IMR-90 (cell line): ENCODE measurements at regions not wholly inside any gene's neighbourhood (a gene's known extent, or its start where the extent isn't known, plus 50 kb on each side); places are given as distances from the start of the nearest gene placed in this dataset.
A peak's percentile ranks its signal among the peaks of the same experiment; 100 is the strongest.

Experiments used
- ATAC-seq: fragments of 200-7000 bp; cut with Tn5 transposase; 2 replicates; pipeline ENCODE4 v1.9.1; 2020; ENCODE audit warnings: low read depth, mild to moderate bottlenecking, moderate library complexity
- BruUV-seq: library from RNA; stranded (reverse); fragments of 400-500 nt; replicated peaks from 2 replicates; lab custom pipeline; 2021; lab: Mats Ljungman, UMichigan
- CTCF ChIA-PET: fragments of 300-600 bp; formaldehyde crosslinking; extraction: SDS; loops from one replicate; lab custom pipeline; 2021; ENCODE audit warnings: antibody characterized with exemption; lab: Yijun Ruan, JAX
- POLR2A ChIA-PET: fragments of 300-600 bp; sonication (Branson Sonifier 250); formaldehyde crosslinking; loops from one replicate; lab custom pipeline; 2022; ENCODE audit warnings: antibody characterized with exemption; ENCODE audit not compliant: unreplicated experiment; lab: Charles Lee
- DNase-seq: peaks from one replicate; pipeline ENCODE4 v3.0.0; 2013
- H2AFZ ChIP-seq: replicated peaks from 2 replicates; pipeline ENCODE3; 2013; ENCODE audit warnings: low read length, mild to moderate bottlenecking; ENCODE audit not compliant: poor library complexity
- H2AK5ac ChIP-seq: 2 replicates; pipeline ENCODE4 v1.6.1; 2013; ENCODE audit warnings: low read depth, low read length, inconsistent platforms
- H2AK9ac ChIP-seq: replicated peaks from 2 replicates; pipeline ENCODE3; 2013; ENCODE audit warnings: mild to moderate bottlenecking, low read depth, low read length, moderate library complexity; ENCODE audit not compliant: poor library complexity
- H2BK120ac ChIP-seq: 2 replicates; pipeline ENCODE4 v1.6.1; 2013; ENCODE audit warnings: low read depth, low read length, inconsistent platforms
- H2BK15ac ChIP-seq: 3 replicates; pipeline ENCODE4 v1.6.1; 2013; ENCODE audit warnings: low read depth, low read length, inconsistent platforms
- H2BK20ac ChIP-seq: 2 replicates; pipeline ENCODE4 v1.6.1; 2013; ENCODE audit warnings: low read depth, mild to moderate bottlenecking, inconsistent platforms, low read length, moderate library complexity
- H2BK5ac ChIP-seq: 2 replicates; pipeline ENCODE4 v1.6.1; 2013; ENCODE audit warnings: mild to moderate bottlenecking, low read depth, low read length, inconsistent platforms; ENCODE audit not compliant: poor library complexity, severe bottlenecking
- H3K14ac ChIP-seq: replicated peaks from 2 replicates; pipeline ENCODE4 v1.6.1; 2013; ENCODE audit warnings: low read depth, low read length, inconsistent platforms
- H3K18ac ChIP-seq: 2 replicates; pipeline ENCODE4 v1.6.1; 2013; ENCODE audit warnings: low read depth, low read length, control low read depth
- H3K23ac ChIP-seq: 2 replicates; pipeline ENCODE4 v1.6.1; 2013; ENCODE audit warnings: low read depth, low read length, inconsistent platforms
- H3K27ac ChIP-seq: 2 replicates; pipeline ENCODE4 v1.5.1; 2013; ENCODE audit warnings: mild to moderate bottlenecking, control low read depth, low read length; ENCODE audit not compliant: insufficient read depth
- H3K27me3 ChIP-seq: 2 replicates; pipeline ENCODE4 v1.6.1; 2013; ENCODE audit warnings: low read length; ENCODE audit not compliant: control insufficient read depth, insufficient read depth
- H3K36me3 ChIP-seq: 2 replicates; pipeline ENCODE4 v1.6.1; 2013; ENCODE audit warnings: low read length, mixed read lengths; ENCODE audit not compliant: control insufficient read depth, insufficient read depth
- H3K4ac ChIP-seq: 2 replicates; pipeline ENCODE4 v1.6.1; 2013; ENCODE audit warnings: low read depth, low read length, inconsistent platforms
- H3K4me1 ChIP-seq: 2 replicates; pipeline ENCODE4 v1.6.1; 2013; ENCODE audit warnings: low read length, mixed read lengths; ENCODE audit not compliant: control insufficient read depth, insufficient read depth
- H3K4me2 ChIP-seq: 2 replicates; pipeline ENCODE4 v1.6.1; 2013; ENCODE audit warnings: low read depth, mild to moderate bottlenecking, control low read depth, low read length, moderate library complexity
- H3K4me3 ChIP-seq: 2 replicates; pipeline ENCODE4 v1.5.1; 2013; ENCODE audit warnings: low read depth, mild to moderate bottlenecking, control low read depth, low read length, moderate library complexity; ENCODE audit not compliant: insufficient read depth
- H3K56ac ChIP-seq: 2 replicates; pipeline ENCODE4 v1.6.1; 2013; ENCODE audit warnings: low read length, inconsistent platforms; ENCODE audit not compliant: insufficient read depth; ENCODE audit errors: extremely low read depth
- H3K79me1 ChIP-seq, 2 experiments: 2 replicates each; pipeline ENCODE4 v1.6.1; 2013; ENCODE audit warnings: low read length in 2 of 2, inconsistent platforms in 1 of 2, low read depth in 1 of 2
- H3K9ac ChIP-seq: 2 replicates; pipeline ENCODE4 v1.6.1; 2013; ENCODE audit warnings: low read depth, low read length, control low read depth
- H3K9me1 ChIP-seq: 2 replicates; pipeline ENCODE4 v1.6.1; 2013; ENCODE audit warnings: low read length, inconsistent platforms; ENCODE audit not compliant: insufficient read depth
- H3K9me3 ChIP-seq: 2 replicates; pipeline ENCODE4 v1.6.1; 2013; ENCODE audit warnings: low read length; ENCODE audit not compliant: control insufficient read depth, insufficient read depth
- H4K20me1 ChIP-seq: 2 replicates; pipeline ENCODE4 v1.6.1; 2013; ENCODE audit warnings: low read length, inconsistent platforms; ENCODE audit not compliant: insufficient read depth
- H4K5ac ChIP-seq: 2 replicates; pipeline ENCODE4 v1.6.1; 2013; ENCODE audit warnings: mild to moderate bottlenecking, low read depth, low read length, control low read depth
- H4K8ac ChIP-seq, 2 experiments: 2 replicates each; pipeline ENCODE4 v1.6.1; 2013; ENCODE audit warnings: low read depth in 2 of 2, low read length in 2 of 2, control low read depth in 1 of 2, inconsistent platforms in 1 of 2
- H4K91ac ChIP-seq: 2 replicates; pipeline ENCODE4 v1.6.1; 2013; ENCODE audit warnings: low read depth, low read length, inconsistent platforms; ENCODE audit not compliant: insufficient read depth
- MAFK ChIP-seq: IDR thresholded peaks from 2 replicates; pipeline ENCODE4 v1.6.1; 2012; ENCODE audit warnings: low read depth, low read length, improper control_type of control experiment
- RAD21 ChIP-seq: IDR thresholded peaks from 2 replicates; pipeline ENCODE4 v1.6.1; 2012; ENCODE audit warnings: low read length, improper control_type of control experiment
- dilution Hi-C: fragments of 300-500 bp; cut with HindIII; formaldehyde crosslinking; loops from one replicate; pipeline ENCODE4 v1.14.3; 2018; ENCODE audit warnings: low sequenced_read_pairs; ENCODE audit not compliant: unreplicated experiment
- in situ Hi-C: fragments of 300-500 bp; cut with MboI; formaldehyde crosslinking; loops from 3 replicates; pipeline ENCODE4 v1.14.3; 2019; ENCODE audit warnings: low sequenced_read_pairs, inconsistent platforms, mixed read lengths
- intact Hi-C: fragments of 100-400 bp; cut with micrococcal nuclease; formaldehyde crosslinking; loops from 2 replicates; pipeline ENCODE4 v1.10.0; 2022

GRCh38 chr14:25116607-25117006, 66.7 kb upstream of the STXBP6 start:
- H4K8ac ChIP-seq = no peak overlapping the region
- H3K4me2 ChIP-seq = no peak overlapping the region
- H2BK20ac ChIP-seq = no peak overlapping the region
- ATAC-seq = no peak
- no peak overlapping the region for H4K5ac ChIP-seq
- dilution Hi-C loops (no loop called here), intact Hi-C loops (loop anchor here (10.0 kb wide), 1 partner anchor 272 kb away; no protein-coding TSS in a partner anchor), in situ Hi-C loops (no loop called here)
- TF ChIP-seq MAFK (peak; percentile 54), RAD21 (no peak)
- H3K18ac ChIP-seq = no peak overlapping the region
- no peak overlapping the region for H3K14ac ChIP-seq
- no peak for DNase-seq
- no peak overlapping the region for H3K27ac ChIP-seq
- CTCF ChIA-PET = no interaction called here
- H3K23ac ChIP-seq = no peak overlapping the region
- no peak overlapping the region for H3K56ac ChIP-seq
- H2AFZ ChIP-seq = no peak overlapping the region
- H3K9me1 ChIP-seq = no peaks in the 10 kb centered on the region
- H3K36me3 ChIP-seq = no peaks in the 10 kb centered on the region
- H2BK120ac ChIP-seq = no peak overlapping the region
- POLR2A ChIA-PET = no interaction called here
- H4K91ac ChIP-seq = no peak overlapping the region
- H3K4me3 ChIP-seq = no peak overlapping the region
- H3K79me1 ChIP-seq = no peaks in the 10 kb centered on the region
- no peaks in the 10 kb centered on the region for H3K9me3 ChIP-seq
- H2BK5ac ChIP-seq = no peak overlapping the region
- peaks cover 2% of the 10 kb centered on the region; the same call in 1 of the 2 replicates for H3K4me1 ChIP-seq
- H2BK15ac ChIP-seq = no peak overlapping the region
- H3K4ac ChIP-seq = no peak overlapping the region
- H2AK9ac ChIP-seq = no peak overlapping the region
- H3K27me3 ChIP-seq = no peaks in the 10 kb centered on the region
- H2AK5ac ChIP-seq = no peak overlapping the region
- no peak overlapping the region for H3K9ac ChIP-seq
- BruUV-seq = no TSS peak
- H4K20me1 ChIP-seq = no peaks in the 10 kb centered on the region
